ENCODE measurements at regions not wholly inside any gene's neighbourhood (a gene's known extent, or its start where the extent isn't known, plus 50 kb on each side); places are given as distances from the start of the nearest gene placed in this dataset.

GRCh38 chr1:102733491-102734236 is 374.7 kb downstream of the COL11A1 start:
- Histone ChIP-seq H3K36me3 (ENCODE audit: control insufficient read depth, insufficient read depth, low read length) (no peaks in the 10 kb centered on the region), H3K4me3 (ENCODE audit: insufficient read depth, low read depth, low read length) (no peak overlapping the region), H4K91ac (ENCODE audit: insufficient read depth, low read depth, low read length) (no peak overlapping the region), H3K4me1 (ENCODE audit: control insufficient read depth, insufficient read depth, low read length) (no peaks in the 10 kb centered on the region), H4K8ac (ENCODE audit: low read depth in 2 of 2, low read length in 2 of 2) (no peak overlapping the region), H3K9me3 (ENCODE audit: control insufficient read depth, insufficient read depth, low read length) (no peaks in the 10 kb centered on the region), H2BK120ac (ENCODE audit: low read depth, low read length) (no peak overlapping the region), H4K20me1 (ENCODE audit: insufficient read depth, low read length) (no peaks in the 10 kb centered on the region), H2BK20ac (ENCODE audit: low read depth, low read length) (no peak overlapping the region), H3K27me3 (ENCODE audit: control insufficient read depth, insufficient read depth, low read length) (no peaks in the 10 kb centered on the region; the same call in 1 of the 2 replicates), H2AK9ac (replicated peaks; ENCODE audit: low read depth, low read length, poor library complexity) (no peak overlapping the region), H3K18ac (ENCODE audit: low read depth, low read length) (no peak overlapping the region), H3K4ac (ENCODE audit: low read depth, low read length) (no peak overlapping the region), H2AK5ac (ENCODE audit: low read depth, low read length) (no peak overlapping the region), H4K5ac (ENCODE audit: low read depth, low read length) (no peak overlapping the region), H3K9ac (ENCODE audit: low read depth, low read length) (no peak overlapping the region), H3K14ac (replicated peaks; ENCODE audit: low read depth, low read length) (no peak overlapping the region), H2BK5ac (ENCODE audit: low read depth, low read length, poor library complexity, severe bottlenecking) (no peak overlapping the region), H3K9me1 (ENCODE audit: insufficient read depth, low read length) (no peaks in the 10 kb centered on the region), H3K79me1 (ENCODE audit: low read depth in 1 of 2, low read length in 2 of 2) (no peaks in the 10 kb centered on the region), H3K56ac (ENCODE audit: extremely low read depth, insufficient read depth, low read length) (no peak overlapping the region), H2BK15ac (ENCODE audit: low read depth, low read length) (no peak overlapping the region), H3K23ac (ENCODE audit: low read depth, low read length) (no peak overlapping the region), H3K27ac (ENCODE audit: insufficient read depth, low read length) (no peak overlapping the region), H3K4me2 (ENCODE audit: low read depth, low read length) (no peak overlapping the region), H2AFZ (replicated peaks; ENCODE audit: low read length, poor library complexity) (no peak overlapping the region)
- ChIA-PET POLR2A (ENCODE audit: unreplicated experiment) (no interaction called here), CTCF (no interaction called here)
- in situ Hi-C loops (cut with MboI; ENCODE audit: low sequenced_read_pairs) (no loop called here), dilution Hi-C loops (cut with HindIII; ENCODE audit: low sequenced_read_pairs, unreplicated experiment) (no loop called here), intact Hi-C loops (cut with micrococcal nuclease) (no loop called here)
- TF ChIP-seq ELK1 (IDR thresholded peaks at IDR 0.05; ENCODE audit: borderline replicate concordance, low read depth, low read length), result no peak
- no peak for TF ChIP-seq POLR2A (IDR thresholded peaks at IDR 0.05; ENCODE audit: low read depth, low read length)
- TF ChIP-seq RCOR1 (IDR thresholded peaks at IDR 0.05; ENCODE audit: insufficient replicate concordance, low read length), result no peak
- no peak for TF ChIP-seq CHD1 (IDR thresholded peaks at IDR 0.05; ENCODE audit: low read depth, low read length)
- TF ChIP-seq BHLHE40 (IDR thresholded peaks at IDR 0.05; ENCODE audit: low read depth, low read length), result no peak
- no peak for TF ChIP-seq FOS (IDR thresholded peaks at IDR 0.05; ENCODE audit: low read depth, low read length)
- TF ChIP-seq SMC3 (IDR thresholded peaks at IDR 0.05; ENCODE audit: low read depth, low read length), result no peak
- no peak for TF ChIP-seq NFE2L2 (IDR thresholded peaks at IDR 0.05; ENCODE audit: low read depth, low read length)
- TF ChIP-seq RAD21 (IDR thresholded peaks at IDR 0.05; ENCODE audit: low read length), result no peak
- TF ChIP-seq CTCF (conservative IDR thresholded peaks at IDR 0.05; ENCODE audit: low read depth, low read length), result no peak
- TF ChIP-seq USF2 (IDR thresholded peaks at IDR 0.05; ENCODE audit: low read depth, low read length), result no peak
- TF ChIP-seq MXI1 (IDR thresholded peaks at IDR 0.05; ENCODE audit: borderline replicate concordance, low read depth, low read length), result no peak
- TF ChIP-seq MAFK (IDR thresholded peaks at IDR 0.05; ENCODE audit: low read depth, low read length), result no peak
- TF ChIP-seq RFX5 (IDR thresholded peaks at IDR 0.05; ENCODE audit: low read depth, low read length), result no peak
- TF ChIP-seq MAZ (IDR thresholded peaks at IDR 0.05; ENCODE audit: borderline replicate concordance, low read depth, low read length), result no peak
- no peak for TF ChIP-seq CEBPB (IDR thresholded peaks at IDR 0.05; ENCODE audit: low read depth, low read length)
- DNase-seq (no peak), ATAC-seq (ENCODE audit: low read depth) (no peak)
- WGBS, 2 experiments (ENCODE audit: extremely low coverage in 2 of 2, insufficient read length in 1 of 2), result no CpG with 5 or more reads among the region's 3 CpGs
- BruUV-seq (replicated peaks), result no TSS peak
